ENCODE measurements at regions not wholly inside any gene's neighbourhood (a gene's known extent, or its start where the extent isn't known, plus 50 kb on each side); places are given as distances from the start of the nearest gene placed in this dataset.
A peak's percentile ranks its signal among the peaks of the same experiment; 100 is the strongest.

DNA sequence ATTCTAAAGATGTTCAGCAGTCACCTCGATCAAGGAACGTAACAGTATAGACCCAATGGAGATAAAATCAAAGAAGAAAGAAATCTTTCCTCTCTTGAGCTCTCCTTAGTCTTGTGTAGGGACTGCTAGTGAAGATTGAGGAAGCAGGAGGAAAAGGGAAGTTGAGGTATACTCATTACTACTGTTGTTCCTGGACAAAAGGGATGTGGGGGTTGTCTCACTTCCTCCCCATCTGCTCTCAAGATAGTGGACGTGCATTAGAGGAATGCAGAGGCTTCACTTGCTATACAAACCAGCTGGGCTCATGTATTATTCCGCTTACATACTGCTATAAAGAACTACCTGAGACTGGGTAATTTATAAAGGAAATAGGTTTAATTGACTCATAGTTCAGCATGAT is 208.9 kb upstream of the ARHGEF9 start:
- no peak for DNase-seq (ENCODE audit: low read depth)

DNA sequence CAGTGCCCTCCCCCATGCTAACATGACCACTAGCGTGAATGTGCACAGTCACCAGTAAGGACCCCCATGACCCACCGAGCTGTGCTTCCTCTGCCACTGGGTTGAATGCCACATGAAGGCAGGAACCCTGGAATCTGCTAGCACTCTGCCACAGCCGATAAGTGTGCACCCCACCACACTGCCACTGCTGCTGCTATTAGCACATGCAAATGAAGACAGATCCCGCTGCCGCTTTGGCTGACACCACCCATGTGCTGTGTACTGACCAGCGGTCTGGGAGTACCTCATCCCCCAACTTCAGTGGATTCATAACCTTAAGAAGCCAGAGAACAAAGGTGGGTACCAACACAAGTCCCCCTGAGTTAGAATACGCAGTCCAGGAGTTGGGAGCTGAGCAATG is 200.9 kb upstream of the ARHGEF9 start:
- no peak for DNase-seq (ENCODE audit: low read depth)

DNA sequence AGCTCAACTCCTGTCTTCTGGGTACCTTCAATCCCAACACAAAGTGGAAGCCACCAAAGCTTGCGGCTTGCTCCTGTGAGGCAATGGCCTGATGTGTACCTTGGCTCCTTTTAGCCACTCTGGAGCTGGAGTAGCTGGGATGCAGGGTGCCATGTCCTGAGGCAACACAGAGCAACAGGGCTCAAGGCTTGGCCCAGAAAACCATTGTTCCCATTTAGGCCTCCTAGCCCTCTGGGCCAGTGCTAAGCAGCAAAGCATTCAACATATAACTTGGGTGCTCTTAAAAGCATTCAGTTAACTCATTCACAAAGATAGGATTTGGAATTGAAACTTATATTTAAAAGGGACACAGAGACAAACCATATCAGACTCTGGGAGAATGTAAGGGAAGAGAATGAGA is 194.5 kb upstream of the ARHGEF9 start:
- no peak for DNase-seq (ENCODE audit: low read depth)

DNA sequence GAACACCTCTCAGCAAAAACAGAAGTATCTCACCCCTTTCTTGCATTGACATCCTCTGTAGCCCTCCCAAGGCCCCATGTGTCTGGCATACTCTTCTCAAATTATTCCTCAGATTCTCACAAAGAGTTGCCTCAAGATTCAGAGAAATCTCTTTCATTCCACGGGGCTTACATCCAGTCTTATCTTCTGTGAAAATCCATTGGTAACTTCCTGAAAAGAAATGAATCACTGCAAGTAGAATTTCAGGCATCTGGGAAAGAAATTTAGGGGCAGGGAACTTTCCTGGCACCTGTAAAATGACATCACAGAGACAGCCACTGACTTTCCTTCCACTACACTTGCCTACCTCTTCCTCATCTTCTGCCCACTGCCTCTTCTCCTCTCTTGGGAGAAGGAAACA is 182.5 kb upstream of the ARHGEF9 start:
- DNase-seq (ENCODE audit: low read depth), result no peak

DNA sequence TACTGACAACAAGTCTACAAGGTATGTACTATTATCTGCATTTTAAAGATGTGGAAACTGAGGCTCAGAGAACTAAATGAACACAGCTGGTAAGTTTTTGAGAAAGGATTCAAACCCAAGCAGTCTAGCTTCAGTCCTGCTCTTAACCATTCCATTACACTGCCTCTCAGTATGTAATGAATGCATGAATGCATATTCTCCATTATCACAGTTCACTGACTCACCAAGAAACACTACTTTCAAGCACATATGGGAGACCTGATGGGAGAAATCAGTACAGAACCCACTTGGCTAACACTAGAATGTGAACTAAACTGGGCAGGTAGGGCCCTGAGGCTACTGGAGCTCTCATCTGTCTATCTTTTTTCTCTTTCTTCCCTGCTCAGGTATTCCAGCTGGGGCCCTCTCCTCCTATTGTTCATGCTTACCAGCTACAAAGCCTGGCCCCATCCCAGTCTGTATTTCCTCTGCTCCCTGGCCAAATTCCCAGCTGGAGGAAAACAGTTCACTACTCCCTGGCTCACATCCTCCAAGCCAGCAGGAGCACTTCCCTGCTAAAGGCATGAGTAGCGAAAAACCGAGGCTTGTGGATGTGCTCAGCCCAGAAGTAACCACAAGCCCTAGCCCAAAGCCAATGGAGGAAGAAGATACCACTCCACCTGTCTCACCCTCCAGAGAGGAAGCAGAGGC is 178.2 kb upstream of the ARHGEF9 start:
- DNase-seq (ENCODE audit: low read depth), result no peak

DNA sequence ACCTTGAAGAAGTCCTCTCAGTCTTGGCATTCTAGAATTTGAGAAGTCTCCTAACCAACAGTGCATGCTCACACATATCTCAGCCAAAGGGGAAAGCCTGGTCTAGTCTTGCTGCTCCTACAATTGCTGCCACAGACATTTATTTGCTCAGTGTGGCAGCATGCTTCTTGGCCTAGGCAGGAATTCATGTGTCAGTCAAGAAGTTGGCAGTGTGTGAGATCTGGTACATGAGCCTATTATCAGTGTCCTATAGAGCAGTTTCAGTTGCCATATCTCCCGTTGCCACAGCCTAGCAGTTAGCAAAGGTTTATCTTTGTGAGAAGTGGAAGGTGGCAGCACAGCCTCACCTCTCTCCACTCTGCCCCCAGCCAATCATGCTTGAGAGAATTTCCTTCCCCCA is 176.9 kb upstream of the ARHGEF9 start:
- DNase-seq (ENCODE audit: low read depth), result no peak

DNA sequence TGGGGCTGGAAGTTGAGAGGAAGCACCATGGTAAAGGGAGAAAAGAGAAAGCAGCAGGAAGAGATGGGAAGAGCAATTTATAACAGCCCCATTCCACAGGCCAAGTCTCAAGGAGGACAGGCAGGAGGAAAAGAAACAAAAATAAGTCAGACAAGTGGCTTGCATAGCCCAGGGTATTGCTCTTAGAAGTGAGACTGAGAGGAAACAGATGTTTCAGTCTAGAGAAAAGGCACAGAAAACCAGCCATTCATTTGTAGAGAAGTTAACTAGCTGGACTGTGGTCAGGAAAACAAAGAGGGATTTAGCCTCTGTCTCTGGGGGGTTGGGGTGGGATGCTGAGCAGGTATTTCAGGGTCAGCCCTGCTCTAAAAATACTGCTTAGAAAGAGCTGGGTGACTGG is 175.0 kb upstream of the ARHGEF9 start:
- DNase-seq (ENCODE audit: low read depth), result no peak

DNA sequence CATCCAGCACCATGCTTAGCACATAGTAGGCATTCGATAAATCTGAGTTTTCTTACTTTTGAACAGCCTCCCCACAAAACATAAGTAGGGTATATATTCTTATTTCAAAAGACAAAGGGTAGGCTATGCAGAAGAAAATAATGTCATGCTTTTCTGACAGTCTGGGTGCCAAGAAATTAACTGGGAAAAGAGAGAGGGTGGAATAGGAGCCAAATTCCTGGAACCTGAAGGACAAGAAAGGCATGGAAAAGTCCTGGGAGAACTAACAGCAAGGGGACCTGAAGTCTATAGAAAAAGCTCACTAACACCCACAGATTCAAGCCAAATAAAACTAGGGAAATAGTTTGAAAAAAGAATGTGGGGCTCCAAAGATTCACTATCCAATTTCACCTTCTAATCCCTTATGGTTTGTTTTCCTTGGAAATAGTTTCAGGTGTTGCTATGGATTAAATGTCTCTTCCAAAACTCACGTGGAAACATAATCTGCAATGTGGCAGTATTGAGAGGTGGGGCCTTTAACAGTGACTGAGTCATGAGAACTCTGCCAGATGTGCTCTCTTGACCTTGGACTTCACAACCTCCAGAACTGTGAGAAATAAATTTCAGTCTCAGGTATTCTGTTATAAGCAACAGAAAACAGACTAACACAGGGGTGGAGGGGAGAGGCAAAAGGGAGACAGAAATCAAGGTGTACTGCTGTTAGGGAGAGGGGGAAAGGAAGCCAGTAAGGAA is 173.3 kb upstream of the ARHGEF9 start:
- DNase-seq (ENCODE audit: low read depth), result no peak

DNA sequence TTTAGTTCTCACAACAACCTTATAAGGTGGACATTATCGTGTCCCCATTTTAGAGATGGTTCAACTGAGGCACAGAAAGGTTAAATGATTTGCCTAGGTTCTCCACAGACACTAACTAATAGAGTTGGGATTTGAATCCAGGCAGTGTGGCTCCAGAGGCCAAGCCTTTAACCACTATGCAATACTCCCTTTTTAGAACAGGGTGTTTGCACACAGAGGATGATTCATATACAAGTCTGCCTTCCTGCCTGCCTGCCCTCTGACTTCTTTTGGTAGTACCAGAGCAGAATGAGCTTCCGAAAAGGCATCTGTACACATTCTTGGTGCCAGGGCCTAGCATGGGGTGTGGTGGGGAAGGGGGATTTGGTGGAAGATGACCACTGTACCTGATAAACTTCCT is 150.8 kb upstream of the ARHGEF9 start:
- no peak for DNase-seq (ENCODE audit: low read depth)

DNA sequence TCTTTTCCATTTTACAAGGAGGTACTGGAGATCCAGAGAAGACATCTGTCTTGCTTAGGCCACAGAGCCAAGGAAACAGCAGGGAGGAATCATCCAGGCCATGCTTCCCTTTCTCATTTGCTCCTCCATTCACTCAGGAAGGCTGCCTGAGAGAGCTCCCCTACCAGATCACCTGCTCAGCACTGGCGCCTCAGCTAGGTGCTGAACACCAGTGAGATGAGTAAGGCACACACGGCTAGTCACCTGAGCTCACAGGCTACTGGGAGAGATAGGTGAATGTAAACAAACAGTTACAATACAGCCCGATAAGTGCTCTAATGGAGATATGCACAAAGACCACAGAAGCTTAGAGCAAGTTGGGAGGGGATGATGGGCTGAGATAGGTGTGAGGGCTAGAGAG is 149.8 kb upstream of the ARHGEF9 start:
- DNase-seq (ENCODE audit: low read depth), result no peak

DNA sequence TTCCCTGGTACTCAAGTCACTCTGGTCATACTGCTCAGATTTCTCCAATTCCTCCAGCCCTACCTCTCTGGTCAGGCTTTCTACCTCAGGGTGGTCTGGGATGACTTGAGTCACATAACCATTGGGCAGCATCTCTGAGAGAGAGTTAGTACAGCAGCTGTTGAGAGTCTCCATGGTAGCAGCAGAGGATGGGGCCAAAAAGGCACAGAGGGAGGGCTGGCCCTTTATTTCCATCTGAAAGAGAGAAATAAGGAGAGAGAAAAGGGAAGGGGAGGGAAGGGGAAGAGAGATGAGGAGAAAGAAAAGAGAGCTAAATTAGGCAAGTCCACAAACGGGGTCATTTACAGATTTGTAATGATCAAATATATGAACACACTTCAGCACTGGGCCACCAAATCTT is 149.1 kb upstream of the ARHGEF9 start:
- no peak for DNase-seq (ENCODE audit: low read depth)

DNA sequence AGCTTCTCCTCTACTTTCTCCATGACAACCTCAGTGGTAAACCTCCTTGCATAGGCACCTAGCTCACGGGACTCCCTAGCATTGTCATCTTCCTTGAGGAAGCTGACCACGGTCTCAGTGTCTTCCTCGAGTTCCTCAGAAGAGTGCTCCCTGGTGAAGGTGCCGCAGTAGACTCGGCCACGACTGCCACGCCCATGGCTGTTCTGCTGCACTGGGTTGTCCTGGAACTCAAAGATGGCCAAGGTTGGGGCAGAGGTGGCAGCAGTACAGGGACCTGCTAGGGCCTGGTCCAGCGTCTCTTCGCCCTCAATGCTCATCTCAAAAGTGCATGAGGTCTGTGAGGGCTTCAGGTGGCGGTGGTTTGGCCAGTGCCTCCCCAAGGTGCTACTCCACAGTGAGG is 147.9 kb upstream of the ARHGEF9 start:
- no peak for DNase-seq (ENCODE audit: low read depth)

DNA sequence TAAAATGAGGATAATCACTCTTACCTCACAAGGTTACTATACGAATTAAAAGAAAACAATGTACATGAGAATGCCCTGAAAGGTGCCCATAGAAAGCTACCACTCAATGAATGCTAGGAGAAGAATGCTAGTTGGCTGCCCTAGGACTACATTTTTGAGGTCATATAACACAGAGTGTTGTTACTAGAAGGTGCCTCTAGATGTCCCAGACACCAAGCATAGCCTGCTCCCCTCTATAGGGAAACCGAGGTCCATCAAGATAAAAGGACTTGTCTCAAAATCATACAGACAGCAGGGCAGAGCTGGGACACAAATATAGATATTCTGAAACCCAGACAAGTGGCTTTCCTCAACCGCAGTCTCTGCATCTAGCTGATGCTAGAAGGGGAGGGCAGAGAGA is 147.0 kb upstream of the ARHGEF9 start:
- DNase-seq (ENCODE audit: low read depth), result no peak

DNA sequence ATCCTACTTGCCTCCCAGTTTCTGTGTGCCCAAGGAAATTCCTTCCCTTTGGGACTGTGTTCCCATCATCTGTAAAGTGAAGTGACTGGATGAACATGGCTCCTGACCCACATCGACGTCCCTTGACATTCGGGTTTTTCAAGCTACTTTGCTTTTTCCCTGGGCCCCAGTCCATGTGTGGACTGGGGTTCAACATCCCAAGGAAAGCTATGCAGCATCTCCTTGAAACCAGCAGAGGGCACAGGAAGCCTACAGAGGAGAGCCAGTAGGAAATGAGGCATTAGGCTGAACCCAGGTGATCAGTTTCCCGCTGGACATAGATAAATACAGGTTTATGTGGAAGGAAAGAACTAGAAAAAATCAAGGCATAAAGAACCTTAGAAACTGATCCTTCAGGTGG is 145.1 kb upstream of the ARHGEF9 start:
- no peak for DNase-seq (ENCODE audit: low read depth)

DNA sequence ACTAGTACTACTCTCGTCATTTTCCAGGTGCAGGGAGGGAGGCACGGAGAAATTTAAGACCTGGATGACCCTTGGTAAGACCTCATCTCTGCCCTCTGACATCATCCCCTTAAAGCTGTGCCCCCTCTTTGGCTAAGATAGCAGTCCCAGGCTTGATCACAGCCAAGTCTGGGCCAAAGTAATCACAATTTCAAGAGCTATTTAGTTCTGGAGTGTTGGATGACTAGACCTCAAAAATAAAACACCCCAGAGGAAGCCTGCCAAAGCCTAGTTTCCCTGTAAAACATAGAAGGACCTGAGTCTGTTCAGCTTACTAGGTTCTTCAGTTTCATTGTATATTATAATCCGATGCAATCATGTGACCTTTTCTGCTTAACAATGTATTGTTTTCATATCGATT is 144.6 kb upstream of the ARHGEF9 start:
- no peak for DNase-seq (ENCODE audit: low read depth)

DNA sequence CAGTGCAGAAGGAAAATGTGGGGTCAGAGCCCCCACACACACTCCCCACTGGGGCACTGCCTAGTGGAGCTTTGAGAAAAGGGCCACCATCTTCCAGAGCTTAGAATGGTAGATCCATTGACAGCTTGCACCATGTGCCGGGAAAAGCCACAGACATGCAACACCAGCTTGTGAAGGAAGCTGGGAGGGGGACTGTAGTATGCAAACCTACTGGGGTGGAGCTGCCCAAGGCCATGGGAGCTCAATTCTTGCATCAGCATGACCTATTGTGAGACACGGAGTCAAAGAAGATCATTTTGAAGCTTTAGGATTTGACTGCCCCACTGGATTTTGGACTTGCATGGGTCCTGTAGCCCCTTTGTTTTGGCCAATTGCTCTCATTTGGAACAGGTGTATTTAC is 142.8 kb upstream of the ARHGEF9 start:
- no peak for DNase-seq (ENCODE audit: low read depth)

DNA sequence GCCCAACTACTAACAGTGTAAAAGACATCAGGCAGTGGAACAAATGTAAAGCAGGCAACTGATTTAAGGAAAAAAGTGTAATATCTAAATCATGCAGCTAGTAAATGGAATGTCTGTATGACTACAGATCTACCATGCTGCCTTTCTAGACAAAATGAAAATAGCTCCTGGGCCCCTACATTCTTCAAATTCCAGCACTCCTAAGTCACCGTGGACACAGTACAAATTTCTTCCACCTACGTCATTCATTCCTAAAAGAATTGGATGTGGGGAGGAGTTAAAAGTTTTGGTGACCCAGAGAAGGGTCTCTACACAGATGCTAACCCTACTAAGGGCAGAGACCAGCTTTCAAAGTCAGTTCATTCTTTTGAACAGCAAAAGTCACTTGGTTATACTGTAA is 137.2 kb upstream of the ARHGEF9 start:
- no peak for DNase-seq (ENCODE audit: low read depth)

DNA sequence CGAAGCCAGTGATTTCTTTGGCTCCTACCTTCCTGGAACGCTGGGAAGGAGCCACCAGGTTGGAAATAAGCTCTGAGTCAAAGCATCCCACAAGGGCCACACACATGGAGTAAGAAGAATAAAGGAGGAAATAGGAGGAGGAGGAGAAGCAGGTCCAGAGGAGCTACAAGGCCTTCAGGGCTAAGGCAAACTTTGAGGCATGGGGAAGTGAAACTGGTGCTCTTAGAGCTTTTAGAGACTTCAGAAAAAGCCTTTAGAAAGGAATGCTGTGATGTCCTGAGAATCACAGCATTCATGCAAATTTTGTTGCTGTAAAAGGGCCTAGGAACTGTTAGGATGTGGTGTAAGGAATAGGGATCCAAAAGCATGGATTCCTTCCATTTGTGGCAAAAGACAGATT is 135.9 kb upstream of the ARHGEF9 start:
- DNase-seq (ENCODE audit: low read depth), result no peak

DNA sequence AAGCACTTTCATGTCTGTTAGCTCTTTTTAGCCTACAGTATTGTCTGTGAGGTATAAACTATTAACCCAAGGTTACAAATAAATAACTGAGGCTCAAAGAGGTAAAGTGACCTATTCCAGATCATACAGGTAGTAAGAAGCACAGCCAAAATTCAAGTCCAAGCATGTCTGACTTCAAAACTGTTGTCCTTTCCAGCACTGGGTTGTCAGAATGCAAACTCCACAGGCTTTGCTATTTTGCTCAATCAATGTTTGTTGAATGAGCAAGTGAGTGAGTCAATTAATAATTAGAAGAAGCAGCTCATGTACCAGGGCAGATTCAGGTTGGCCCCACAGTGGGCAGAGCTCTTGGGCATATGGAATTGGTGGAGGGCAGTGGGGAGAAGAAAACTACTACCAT is 134.1 kb upstream of the ARHGEF9 start:
- no peak for DNase-seq (ENCODE audit: low read depth)

DNA sequence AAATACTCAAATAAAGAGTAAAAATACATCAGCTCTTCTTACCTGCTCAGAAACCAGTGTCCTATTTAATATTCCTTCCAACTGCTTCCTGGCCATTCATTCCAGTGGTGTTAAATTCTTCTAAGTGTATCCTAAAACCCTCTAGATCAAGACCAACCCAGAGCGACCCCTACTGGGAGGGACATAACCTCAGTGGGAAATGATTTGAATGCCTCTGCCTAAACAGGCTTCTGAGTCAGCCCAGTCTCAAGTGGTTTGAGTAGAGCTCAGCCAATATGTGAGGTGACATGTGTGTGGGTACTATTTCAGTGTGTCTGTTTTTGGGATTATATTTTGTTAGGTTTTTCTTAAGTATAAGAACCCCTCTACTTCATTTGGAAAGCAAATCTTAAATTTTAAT is 133.6 kb upstream of the ARHGEF9 start:
- DNase-seq (ENCODE audit: low read depth), result no peak

DNA sequence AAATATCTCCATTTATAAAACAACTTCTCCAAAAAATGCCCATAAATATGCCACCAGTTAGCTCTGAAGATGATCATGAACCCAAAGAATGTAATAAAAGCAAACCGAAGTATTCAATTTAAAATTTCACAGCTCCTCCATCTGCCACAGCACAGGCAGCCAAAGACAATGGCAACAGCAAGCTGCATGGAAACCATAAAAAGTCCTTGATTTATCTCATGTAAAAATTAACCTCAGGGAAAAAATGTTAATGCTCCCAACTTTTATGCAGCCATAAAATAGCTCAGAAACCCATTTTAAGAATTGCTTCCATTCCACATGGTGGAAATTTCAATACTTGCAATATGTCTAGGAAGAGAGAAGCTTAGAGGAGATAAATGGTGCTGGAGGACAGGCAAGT is 132.3 kb upstream of the ARHGEF9 start:
- no peak for DNase-seq (ENCODE audit: low read depth)

DNA sequence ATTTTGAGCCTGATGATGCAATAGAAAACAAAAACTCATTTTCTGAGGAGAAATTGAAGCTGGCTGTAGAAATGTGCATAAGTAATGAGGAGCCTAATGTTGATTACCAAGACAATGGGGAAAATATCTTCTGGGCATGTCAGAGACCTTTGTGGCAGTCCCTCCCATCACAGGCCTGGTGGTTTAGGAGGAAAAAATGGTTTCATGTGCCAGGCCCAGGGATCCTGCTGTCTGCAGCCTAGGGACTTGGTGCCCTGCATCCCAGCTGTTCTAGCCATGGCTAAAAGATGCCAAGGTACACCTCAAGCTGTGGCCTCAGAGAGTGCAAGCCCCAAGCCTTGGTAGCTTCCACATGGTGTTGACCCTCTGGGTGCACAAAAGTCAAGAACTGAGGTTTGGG is 128.7 kb upstream of the ARHGEF9 start:
- no peak for DNase-seq (ENCODE audit: low read depth)

DNA sequence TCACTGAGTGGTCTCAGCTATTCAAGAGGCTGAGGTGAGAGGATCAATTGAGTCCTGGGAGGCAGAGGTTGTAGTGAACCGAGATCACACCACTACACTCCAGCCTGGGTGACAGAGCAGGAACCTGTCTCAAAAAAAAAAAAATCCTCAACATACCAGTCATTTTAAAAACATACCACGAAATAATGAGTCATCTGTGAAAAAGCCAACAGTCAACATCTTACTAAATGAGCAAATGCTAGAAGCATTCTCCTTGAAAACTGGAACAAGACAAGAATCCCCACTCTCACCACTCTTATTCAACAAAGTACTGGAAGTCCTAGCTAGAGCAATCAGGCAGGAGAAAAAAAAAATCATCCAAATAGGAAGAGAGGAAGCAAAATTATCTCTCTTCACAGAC is 104.0 kb upstream of the ARHGEF9 start:
- DNase-seq (ENCODE audit: low read depth), result peak; percentile 5
